ENCODE measurements at regions not wholly inside any gene's neighbourhood (a gene's known extent, or its start where the extent isn't known, plus 50 kb on each side); places are given as distances from the start of the nearest gene placed in this dataset.
A peak's percentile ranks its signal among the peaks of the same experiment; 100 is the strongest.
"Not testable (repeated sequence)": the region's sequence is repeated elsewhere in the genome, so short reads cannot be mapped to it uniquely, and the experiment has no call there.

DNA sequence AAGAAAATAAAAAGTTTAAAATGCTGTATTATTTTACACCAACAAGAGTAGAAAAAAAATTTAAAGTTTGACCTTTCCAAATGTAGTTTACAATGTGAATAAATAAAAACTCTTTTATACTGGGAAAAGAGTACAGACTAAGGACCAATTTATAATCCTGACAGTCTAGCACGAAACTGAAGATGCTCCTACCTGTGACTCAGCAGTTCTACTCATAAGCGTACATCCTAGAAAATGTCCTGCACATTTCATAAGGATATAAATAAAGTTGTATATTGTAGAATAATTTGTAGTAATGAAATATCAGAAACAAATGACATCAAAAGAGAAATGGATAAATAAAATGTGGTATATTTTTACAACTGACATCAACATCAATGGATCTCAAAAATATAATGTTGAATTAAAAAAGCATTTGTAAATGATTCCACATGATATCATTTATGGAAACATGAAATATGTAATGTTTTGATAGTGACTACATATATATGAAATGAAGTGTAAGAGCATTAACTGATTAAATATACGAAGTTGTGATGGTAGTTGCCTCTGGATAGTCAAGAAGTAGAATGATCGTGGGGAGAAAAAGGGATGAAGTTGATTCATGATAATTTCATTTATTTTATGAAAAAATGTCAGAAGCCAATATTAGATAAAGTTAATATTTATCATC lies 161.3 kb upstream of the CBLB start:
- DNase-seq, result no peak

GRCh38 chr3:106030627-106030963 lies 161.8 kb upstream of the CBLB start:
- no peak for DNase-seq

DNA sequence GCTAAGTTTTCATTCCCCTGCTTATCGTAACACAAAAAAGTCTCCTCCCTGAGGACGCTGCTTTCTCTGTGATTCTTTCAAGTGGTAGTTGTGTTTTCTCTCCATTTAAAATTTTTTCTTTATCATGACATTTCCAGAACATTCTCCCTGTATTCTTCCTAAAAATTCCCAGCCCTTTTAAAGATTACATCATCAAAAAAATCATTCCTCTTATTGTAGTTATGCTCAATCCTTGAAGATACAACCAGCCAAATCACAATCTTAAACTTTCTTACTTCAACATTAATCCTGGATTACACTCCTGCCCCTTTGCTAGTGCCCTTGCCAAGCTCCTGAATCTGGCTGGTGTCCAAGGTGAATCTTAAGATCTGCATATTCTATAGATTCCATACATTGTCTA lies 163.7 kb upstream of the CBLB start:
- no peak for DNase-seq

DNA sequence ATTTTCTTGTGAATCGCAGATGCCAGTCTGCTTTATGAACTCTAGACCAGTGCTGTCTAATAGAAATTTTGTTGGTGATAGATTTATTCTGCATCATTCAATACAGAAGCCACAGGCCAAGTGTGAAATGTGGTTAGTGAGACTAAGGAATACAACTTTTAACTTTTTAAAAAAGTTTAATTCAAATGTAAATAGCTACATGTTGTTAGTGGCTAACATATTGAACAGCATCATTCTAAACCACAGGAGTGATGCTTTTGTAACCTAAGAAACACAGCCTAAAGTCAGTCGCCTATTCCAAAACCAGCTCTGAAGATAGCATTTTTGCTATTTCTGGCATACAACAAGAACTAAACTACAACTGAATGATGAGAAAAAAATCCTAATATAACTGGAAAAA lies 164.8 kb upstream of the CBLB start:
- DNase-seq, result peak; percentile 26

DNA sequence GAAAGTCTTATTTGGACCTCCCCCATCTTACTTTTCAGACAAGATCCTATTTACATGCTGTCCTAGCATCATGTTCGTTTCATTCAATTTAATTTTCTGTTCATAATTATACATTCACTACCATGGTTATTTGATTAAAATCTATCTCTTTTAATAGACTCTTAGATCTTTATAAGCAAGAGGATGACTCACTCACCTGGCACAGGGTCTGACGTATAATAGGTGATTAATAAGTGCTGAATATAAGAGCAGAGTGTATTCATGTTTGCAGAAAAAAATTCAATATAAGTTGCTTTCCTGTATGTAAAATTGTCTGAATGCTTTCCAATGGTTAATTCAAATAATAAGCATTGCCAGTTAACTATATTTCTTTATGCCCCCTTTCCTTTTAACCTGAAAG lies 165.5 kb upstream of the CBLB start:
- DNase-seq, result no peak

DNA sequence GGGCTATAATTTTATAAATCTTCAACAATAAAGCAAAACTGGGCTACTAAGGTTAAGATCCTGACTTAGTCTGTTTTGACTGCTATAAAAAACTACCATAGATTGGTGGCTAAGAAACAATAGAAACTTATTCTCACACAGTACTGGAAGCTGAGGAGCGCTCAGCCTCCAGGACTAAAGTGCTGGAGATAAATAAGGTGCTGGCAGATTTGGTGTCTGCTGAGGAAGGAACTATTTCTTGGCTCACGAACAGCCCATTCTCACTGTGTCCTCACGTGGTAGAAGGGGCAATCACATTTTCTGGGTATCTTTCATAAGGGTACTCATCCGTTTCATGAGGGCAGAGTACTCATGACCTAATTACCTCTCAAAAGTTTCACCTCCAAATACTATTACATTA lies 166.8 kb upstream of the CBLB start:
- DNase-seq, result no peak

DNA sequence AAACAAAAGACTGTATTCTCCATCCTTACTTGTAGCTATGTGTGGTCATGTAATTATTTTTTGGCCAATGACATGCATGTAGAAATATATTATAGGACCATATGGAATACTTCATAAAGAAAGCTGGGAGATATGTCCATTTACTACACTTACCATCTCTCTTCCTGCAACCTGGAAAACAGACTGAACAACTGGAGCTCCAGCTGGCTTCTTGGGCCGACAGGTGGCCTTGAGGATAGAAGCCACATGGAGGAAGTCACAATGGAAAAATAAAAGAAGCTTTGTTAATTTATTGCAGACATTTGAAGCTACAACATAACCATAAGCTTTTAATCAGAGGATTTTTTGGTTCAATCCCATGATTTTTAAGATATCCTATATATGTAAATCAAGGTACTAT lies 167.9 kb upstream of the CBLB start:
- DNase-seq, result no peak

DNA sequence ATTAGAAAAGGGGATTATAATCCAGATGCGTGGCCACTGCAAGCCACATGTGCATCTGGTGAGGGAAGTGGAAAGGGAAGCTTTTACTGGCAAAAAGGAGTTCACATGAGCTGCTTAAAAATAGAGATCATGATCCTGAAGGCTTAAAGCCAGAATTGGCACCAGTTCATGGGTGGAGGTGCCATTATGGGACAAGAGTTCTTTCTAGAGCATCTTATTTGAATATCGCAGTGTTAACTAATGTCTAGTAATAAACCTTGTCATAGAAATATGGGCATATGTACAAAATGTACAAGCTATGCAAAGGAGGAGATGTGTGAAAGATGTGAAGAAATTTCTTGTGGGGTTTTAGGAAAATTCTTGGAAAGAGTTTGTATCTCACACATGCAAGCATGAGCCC lies 178.4 kb upstream of the CBLB start:
- no peak for DNase-seq

- DNase-seq, result no peak
These were observed 180.2 kb upstream of the CBLB start for GRCh38 chr3:106048946-106049481.

GRCh38 chr3:106049821-106050220 lies 181.0 kb upstream of the CBLB start:
- DNase-seq, result no peak

DNA sequence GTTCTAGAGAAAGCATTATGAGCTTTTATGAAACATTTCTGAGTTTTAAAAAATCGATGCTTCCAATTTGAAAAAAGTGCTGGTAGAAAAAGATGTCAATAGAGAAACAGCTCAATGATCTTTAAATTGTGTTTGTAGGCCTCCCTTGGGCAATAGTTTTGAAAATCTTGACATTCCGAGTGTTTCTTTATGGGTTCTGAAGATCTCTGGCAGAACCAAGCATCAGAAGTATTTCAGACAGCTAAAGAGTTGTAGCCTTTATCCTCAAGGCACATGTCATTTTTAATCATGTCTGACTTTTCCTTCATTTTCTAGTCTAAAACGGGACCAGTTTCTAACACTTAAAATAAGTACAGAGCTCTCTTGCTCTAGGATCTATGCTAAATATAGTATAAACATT lies 188.1 kb upstream of the CBLB start:
- DNase-seq, result no peak

- no peak for DNase-seq
These were observed 189.7 kb upstream of the CBLB start for GRCh38 chr3:106058475-106058874.

GRCh38 chr3:106059953-106060517 lies 191.2 kb upstream of the CBLB start:
- no peak for DNase-seq

- DNase-seq, result no peak
These were observed 195.1 kb upstream of the CBLB start for GRCh38 chr3:106063909-106064308.

- DNase-seq, result no peak
These were observed 197.0 kb upstream of the CBLB start for GRCh38 chr3:106065831-106066230.

DNA sequence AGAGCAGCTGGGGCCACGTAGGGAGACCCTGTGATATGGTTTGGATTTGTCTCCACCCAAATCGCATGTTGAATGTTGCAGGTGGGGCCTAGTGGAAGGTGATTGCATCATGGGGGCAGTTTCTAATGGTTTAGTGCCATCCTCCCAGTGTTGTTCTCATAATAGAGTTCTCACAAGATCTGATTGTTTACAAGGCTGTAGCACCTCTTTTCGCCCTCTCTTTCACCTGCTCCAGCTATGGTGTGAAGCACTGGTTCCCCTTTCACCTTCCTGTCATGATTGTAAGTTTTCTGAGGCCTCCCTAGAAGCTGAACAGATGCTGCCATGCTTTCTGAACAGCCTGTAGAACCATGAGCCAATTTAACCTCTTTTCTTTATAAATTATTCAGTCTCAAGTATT lies 198.9 kb upstream of the CBLB start:
- no peak for DNase-seq

DNA sequence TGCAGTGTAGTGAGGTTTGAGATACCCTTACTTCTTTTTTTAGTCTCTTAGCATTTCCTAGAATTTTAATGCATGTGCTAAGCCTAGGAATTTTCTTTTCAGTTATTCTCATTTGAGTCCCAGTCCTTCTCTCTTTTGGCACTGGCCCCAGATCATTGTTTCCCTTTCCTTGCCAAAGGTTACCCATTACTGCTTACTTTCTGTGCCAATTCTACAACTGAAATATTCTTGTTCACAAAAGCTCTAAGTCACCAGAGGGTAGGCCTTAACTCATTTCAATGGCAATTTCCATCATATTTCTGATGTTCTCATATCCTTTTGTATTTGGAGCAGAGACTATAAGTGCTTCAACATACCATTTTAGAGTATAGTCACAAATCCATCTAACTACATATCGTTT lies 199.6 kb upstream of the CBLB start:
- no peak for DNase-seq

DNA sequence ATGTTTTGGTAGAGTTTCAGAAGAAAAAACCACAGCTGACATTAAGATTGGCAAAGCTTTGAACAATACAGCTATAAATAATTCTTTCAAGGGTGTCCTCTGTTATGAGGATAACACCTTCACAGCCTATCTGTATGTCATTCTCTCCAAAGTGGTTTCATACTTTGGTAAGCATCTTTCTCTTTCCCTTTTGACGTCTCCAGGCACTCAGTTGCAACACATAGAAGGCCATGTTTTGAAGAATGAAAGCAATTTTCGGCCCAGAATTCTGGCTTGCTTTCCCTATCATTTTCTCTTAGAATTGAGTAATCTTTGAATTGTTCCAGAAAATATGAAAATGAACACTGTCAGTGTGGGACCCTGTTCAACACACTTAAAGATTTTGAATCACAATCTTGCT lies 200.0 kb upstream of the CBLB start:
- peak; percentile 58 for DNase-seq

DNA sequence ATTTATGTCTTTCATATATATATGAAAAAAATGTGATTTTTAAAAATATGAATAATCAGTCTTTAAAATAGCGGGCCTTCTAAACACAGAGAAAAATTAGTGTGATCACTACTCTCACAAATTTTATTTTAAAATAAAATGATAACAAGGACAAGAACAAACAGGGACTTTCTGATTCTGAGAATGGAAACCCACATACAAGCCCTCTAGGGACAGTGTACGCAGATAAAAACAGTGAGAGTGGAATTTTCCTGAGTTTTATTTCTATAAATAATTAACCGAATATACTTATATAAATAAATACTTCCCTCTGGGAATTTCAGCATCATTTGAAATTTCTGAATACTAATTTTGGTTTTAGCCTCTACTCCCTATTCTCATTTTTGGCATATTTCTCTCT lies 201.4 kb upstream of the CBLB start:
- DNase-seq, result no peak

- no peak for DNase-seq
These were observed 202.5 kb upstream of the CBLB start for GRCh38 chr3:106071306-106071705.

GRCh38 chr3:106072596-106072995 lies 203.8 kb upstream of the CBLB start:
- not testable (repeated sequence) for DNase-seq

DNA sequence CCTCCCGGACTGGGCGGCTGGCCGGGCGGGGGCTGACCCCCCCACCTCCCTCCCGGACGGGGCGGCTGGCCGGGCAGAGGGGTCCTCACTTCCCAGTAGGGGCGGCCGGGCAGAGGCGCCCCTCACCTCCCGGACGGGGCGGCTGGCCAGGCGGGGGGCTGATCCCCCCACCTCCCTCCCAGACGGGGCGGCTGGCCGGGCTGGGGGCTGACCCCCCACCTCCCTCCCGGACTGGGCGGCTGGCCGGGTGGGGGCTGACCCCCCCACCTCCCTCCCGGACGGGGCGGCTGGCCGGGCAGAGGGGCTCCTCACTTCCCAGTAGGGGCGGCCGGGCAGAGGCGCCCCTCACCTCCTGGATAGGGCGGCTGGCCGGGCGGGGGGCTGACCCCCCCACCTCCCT lies 205.0 kb upstream of the CBLB start:
- not testable (repeated sequence) for DNase-seq

DNA sequence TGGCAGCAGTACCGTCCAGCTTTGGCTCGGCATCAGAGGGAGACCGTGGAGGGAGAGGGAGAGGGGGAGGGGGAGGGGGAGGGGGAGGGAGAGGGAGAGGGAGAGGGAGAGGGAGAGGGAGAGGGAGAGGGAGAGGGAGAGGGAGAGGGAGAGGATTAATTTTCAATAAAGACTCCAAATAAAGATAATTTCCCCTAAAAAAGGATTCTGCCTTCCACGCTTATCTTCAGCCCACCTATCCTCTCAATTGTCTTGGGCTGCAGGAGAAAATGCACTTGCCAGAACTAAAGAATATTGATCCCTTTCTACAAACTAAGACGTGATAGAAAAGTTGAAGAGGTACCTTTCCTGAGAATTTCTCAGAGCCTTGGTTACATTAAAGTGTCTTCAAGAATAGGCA lies 206.9 kb upstream of the CBLB start:
- not testable (repeated sequence) for DNase-seq

DNA sequence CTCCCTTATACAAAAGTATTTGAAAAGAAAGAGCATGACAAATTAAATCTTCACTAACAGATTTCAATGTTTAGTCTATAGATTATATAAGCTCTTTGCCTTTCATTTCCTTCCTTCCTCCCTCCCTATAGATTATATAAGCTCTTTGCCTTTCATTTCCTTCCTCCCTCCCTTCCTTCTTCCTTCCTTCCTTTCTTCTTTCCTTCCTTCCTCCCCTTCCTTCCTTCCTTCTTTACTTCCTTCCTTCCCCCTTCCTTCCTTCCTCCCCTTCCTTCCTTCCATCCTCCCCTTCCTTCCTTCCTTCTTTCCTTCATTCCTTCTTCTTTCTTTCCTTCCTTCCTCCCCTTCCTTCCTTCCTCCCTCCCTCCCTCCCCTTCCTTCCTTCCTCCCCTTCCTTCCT lies 209.8 kb upstream of the CBLB start:
- no peak for DNase-seq

DNA sequence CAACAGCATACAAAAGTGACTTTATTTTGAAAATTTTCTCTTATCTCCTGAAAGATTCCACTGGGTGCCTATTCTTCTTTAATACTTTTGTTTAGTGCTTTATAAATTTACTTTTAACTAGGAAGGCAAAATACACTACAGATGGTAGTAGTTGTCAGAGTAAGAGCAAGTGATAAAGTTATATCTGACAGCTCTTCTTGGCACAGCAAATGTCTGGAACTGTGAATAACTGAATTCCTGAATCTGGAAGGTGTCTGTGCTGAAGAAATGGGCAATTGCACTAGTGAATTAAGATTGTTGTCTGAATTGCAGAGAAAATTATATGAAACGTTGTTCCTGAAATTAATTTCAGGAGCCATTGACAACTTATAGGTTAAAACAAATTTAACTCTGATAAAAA lies 213.8 kb upstream of the CBLB start:
- no peak for DNase-seq
